GM19395 (cell line): ENCODE measurements at regions not wholly inside any gene's neighbourhood (a gene's known extent, or its start where the extent isn't known, plus 50 kb on each side); places are given as distances from the start of the nearest gene placed in this dataset.

Source experiments
- ATAC-seq: cut with Tn5 transposase; IDR thresholded peaks from one replicate; pipeline ENCODE4 v1.9.1; 2021; ENCODE audit warnings: mild to moderate bottlenecking, moderate library complexity; ENCODE audit not compliant: unreplicated experiment

- ATAC-seq, result peak; percentile 47
Observed at GRCh38 chr3:159904455-159904854, 84.2 kb upstream of the IL12A start.

- ATAC-seq, result no peak
Observed at GRCh38 chr3:159904911-159905310, 83.7 kb upstream of the IL12A start.

- no peak for ATAC-seq
Observed at GRCh38 chr3:159907828-159908227, 80.8 kb upstream of the IL12A start.

- ATAC-seq, result peak; percentile 89
Observed at GRCh38 chr3:159910991-159911663, 77.5 kb upstream of the IL12A start.

- ATAC-seq, result no peak
Observed at GRCh38 chr3:159911664-159912037, 77.0 kb upstream of the IL12A start.

GRCh38 chr3:159913712-159914414 is 74.8 kb upstream of the IL12A start:
- no peak for ATAC-seq

- no peak for ATAC-seq
Observed at GRCh38 chr3:159914426-159914825, 74.2 kb upstream of the IL12A start.

- no peak for ATAC-seq
Observed at GRCh38 chr3:159916052-159916451, 72.6 kb upstream of the IL12A start.

- ATAC-seq, result no peak
Observed at GRCh38 chr3:159917141-159917540, 71.5 kb upstream of the IL12A start.

- peak; percentile 78 for ATAC-seq
Observed at GRCh38 chr3:159919873-159920272, 68.8 kb upstream of the IL12A start.

GRCh38 chr3:159922193-159922840 is 66.3 kb upstream of the IL12A start:
- ATAC-seq, result no peak

GRCh38 chr3:159922861-159923312 is 65.7 kb upstream of the IL12A start:
- peak; percentile 95 for ATAC-seq

GRCh38 chr3:159923336-159923735 is 65.3 kb upstream of the IL12A start:
- no peak for ATAC-seq

- ATAC-seq, result no peak
Observed at GRCh38 chr3:159923956-159924355, 64.7 kb upstream of the IL12A start.

- no peak for ATAC-seq
Observed at GRCh38 chr3:159924411-159924810, 64.2 kb upstream of the IL12A start.

- no peak for ATAC-seq
Observed at GRCh38 chr3:159925248-159925647, 63.4 kb upstream of the IL12A start.

GRCh38 chr3:159926573-159926972 is 62.1 kb upstream of the IL12A start:
- ATAC-seq, result no peak

GRCh38 chr3:159928071-159928491 is 60.6 kb upstream of the IL12A start:
- ATAC-seq, result no peak

- no peak for ATAC-seq
Observed at GRCh38 chr3:159928666-159929065, 60.0 kb upstream of the IL12A start.

- ATAC-seq, result peak; percentile 83
Observed at GRCh38 chr3:159929171-159930141, 59.2 kb upstream of the IL12A start.

- ATAC-seq, result no peak
Observed at GRCh38 chr3:159934216-159934615, 54.4 kb upstream of the IL12A start.
